Hindlimb muscle (tissue), 1 donor: ENCODE measurements at regions not wholly inside any gene's neighbourhood (a gene's known extent, or its start where the extent isn't known, plus 50 kb on each side); places are given as distances from the start of the nearest gene placed in this dataset.
"Not testable (repeated sequence)": the region's sequence is repeated elsewhere in the genome, so short reads cannot be mapped to it uniquely, and the experiment has no call there.

Experiments
- DNase-seq: peaks from one replicate; pipeline ENCODE4 v3.0.0-alpha.2; 2013

DNA sequence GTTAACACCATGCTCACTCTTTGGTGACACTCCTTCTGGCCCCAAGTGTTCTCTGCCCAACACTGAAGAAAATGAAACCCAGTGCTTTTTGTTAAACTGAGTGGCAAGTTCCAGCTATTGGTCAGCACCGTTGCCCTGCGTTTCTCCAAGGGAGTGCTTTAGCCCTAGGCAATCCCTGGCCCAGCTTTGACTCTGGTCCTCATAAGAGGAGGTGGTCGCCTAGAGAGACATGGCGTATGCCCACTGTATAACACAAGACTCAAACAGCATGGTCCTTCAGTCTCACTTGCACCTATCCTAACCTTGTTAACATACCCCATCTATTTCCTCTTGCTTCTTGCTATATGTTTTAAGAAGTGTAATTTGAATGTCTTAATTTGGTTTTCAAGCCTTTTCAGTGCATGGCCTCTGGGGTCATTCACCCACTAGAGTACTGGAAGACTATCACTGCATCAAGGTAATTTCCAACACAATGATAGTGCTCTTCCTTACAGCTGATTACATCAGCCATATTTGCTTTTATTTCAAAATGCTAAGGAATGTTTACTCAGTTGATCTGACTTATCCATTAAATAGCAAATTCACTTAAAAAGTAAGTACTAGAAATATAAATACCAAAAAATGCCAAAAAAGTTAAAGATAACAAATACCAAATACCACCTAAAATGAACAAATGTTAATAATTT, 190.5 kb upstream of the SOX21 start:
- DNase-seq = no peak

- no peak for DNase-seq
Observed at GRCh38 chr13:94901070-94901469, 188.7 kb upstream of the SOX21 start.

GRCh38 chr13:94896719-94897317, 184.5 kb upstream of the SOX21 start:
- no peak for DNase-seq

- no peak for DNase-seq
Observed at GRCh38 chr13:94896238-94896637, 183.9 kb upstream of the SOX21 start.

GRCh38 chr13:94886191-94886590, 173.8 kb upstream of the SOX21 start:
- DNase-seq = no peak

- DNase-seq = no peak
Observed at GRCh38 chr13:94880463-94880862, 168.1 kb upstream of the SOX21 start.

DNA sequence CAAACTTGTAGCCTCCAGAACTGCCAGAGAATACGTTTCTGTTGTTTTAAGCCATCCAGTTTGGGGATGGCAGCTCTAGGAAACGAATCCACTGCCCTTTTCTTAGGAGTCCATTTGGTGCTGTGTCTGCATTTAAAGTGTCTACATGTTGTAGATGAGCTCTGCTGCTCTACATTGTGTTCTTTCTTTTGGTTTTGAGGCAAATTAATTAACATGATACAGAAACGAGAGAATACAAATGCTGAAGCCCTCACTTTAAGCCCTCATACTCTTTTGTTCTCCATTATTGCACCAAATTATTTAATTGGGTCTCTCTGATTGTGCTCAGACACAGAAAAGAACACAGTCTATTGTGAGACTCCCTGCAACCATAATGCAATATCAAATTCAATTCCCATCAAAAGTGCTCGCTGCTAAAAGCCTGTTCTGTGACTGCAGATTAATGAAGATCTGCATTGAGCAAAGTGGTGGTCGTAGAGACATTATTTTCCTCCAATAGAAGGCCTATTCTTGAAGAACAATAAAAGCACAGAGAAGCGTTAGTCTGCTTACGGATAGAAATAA, 166.3 kb upstream of the SOX21 start:
- DNase-seq = no peak

GRCh38 chr13:94864474-94864873, 152.1 kb upstream of the SOX21 start:
- no peak for DNase-seq

DNA sequence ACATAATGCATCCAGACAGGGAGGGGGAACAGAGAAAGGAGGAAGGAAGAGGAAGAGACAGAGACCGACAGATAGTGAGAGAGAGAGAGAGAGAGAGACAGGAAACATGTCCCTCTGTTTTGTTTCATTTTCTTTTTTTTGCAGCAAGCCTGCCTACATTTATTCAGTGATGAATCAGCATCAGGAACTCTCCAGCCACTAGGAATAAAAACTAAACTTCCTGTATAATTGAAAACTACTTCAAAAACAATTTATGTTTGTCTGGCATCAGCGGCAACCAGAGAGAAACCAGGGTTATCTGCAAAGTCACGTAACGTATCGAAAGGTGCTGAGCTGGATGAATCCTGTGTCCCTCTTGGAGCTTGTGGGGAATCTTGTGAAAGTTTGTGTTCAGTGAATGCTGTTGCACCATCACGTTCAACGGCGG, 148.6 kb upstream of the SOX21 start:
- DNase-seq = no peak

- DNase-seq = no peak
Observed at GRCh38 chr13:94859811-94860210, 147.5 kb upstream of the SOX21 start.

DNA sequence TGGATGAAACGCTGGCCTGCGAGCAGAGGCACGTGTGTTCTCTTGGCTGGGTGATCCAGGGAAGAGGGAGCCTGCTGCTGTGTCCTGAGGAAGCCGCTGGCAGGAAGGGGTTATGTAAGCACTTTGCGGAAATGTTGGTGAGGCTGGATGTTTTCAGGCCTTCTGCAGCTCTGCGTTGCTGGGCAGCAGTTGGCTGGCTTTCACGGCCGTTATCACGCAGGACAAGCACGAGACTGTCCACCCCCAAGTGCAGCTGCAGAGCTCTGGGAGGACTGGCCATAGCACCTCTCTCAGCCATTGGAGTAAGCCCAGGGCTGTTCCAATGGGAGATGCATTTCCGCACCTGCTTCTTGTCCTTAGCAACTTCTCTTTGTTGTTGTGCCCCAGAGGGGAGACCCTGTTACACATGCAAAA, 146.9 kb upstream of the SOX21 start:
- peak; percentile 34 for DNase-seq

- no peak for DNase-seq
Observed at GRCh38 chr13:94858856-94859255, 146.5 kb upstream of the SOX21 start.

GRCh38 chr13:94854688-94855087, 142.3 kb upstream of the SOX21 start:
- no peak for DNase-seq

- DNase-seq = no peak
Observed at GRCh38 chr13:94851576-94851975, 139.2 kb upstream of the SOX21 start.

DNA sequence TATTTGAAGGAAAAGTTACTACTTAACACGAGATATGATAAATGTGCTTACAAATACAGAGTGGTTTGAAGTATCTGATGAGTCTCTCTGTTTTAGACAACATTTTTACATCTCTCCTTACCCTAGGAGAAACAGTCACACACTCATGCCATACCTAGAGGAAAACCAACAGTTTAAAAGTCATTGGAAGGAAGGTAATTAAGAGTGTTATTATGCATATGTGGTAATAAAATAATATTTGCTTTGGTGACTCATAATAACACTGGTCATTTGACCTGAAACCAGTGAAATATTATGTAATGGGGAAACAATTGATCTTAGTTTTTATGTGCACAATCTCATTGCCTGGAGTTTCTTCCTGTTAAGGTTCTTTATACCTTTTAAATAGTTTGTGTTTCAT, 136.9 kb upstream of the SOX21 start:
- DNase-seq = no peak

DNA sequence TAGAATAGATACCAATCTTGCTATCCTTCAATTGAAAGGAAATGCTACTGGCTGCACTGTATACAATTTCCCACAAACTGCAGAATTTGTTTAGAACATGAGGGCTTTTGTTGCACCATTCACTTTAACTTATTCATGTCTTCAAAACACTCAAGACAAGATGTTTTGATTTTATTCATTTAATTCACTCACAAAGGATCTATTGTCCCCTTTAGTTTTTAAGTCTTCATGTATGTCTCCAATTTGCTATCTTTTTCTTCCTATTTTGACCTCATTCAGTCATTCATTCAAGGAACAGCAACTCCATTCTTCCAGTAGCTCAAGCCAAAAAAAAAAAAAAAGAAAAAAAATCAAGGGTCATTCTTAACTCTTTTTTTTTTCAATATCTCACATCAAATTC, 130.6 kb upstream of the SOX21 start:
- DNase-seq = no peak

DNA sequence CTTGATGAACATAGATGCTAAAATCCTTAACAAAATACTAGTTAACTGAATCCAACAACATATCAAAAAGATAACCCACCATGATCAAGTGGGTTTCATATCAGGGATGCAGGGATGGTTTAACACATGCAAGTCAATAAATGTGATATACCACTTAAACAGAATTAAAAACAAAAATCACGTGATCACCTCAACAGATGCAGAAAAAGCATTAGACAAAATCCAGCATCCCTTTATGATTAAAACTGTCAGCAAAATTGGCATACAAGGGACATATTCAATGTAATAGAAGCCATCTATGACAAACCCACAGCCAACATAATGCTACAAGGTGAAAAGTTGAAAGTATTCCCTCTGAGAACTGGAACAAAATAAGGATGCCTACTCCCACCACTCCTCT, 124.7 kb upstream of the SOX21 start:
- not testable (repeated sequence) for DNase-seq

DNA sequence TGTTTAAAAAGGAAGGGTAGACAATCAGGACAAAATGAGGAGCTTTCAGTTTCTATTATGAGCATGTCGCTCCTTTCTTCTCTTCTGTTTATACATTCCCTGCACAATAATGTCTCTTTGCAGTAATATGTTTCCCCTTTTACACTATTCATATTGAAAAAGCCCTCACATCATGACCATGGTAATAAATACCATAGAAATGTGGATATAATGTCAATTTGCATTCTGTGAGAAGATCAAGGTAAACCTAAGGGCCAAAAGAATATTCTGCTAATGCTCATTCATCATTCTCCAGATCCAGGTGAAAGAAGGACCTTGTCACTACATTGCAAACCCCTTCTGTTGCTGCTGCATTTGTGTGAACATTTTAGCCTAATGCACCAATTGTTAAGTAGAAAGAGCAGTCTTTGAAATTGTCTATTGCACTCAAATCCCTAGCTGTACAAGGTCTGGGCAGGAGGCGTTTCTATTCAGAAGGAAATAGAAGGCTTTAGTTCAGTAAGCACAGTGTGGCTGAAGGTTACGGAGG, 117.6 kb upstream of the SOX21 start:
- DNase-seq = no peak

DNA sequence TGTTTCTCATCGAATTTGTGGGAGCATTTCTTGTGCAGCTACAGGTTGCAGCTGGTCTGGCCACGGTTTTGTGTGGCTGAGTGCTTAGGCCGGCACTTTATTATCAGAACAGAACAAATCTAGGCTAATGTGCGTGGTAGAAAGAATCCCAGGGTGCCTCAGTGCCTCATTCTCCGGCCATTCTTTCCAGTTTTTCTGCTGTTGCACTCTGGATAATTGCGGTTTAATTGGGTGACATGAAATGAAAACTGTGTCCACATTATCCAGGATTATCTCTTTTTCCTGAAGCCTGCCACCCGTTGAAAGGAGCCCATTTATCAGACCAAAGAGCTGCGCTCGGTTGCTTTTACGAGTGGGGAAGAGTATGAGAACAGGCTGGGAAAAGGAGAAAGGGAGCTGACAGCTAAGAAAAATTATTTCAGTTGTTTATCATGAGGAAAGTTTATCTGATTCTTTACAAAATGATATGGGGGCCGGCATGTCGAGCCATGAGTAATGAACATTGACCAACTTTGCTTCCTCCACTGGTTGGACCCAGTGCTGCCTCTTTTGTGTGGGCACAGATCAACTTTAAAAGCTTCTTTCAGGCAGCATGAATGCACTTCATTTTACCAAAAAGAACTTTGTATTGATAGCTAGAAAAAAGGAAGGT, 117.0 kb upstream of the SOX21 start:
- DNase-seq = no peak

DNA sequence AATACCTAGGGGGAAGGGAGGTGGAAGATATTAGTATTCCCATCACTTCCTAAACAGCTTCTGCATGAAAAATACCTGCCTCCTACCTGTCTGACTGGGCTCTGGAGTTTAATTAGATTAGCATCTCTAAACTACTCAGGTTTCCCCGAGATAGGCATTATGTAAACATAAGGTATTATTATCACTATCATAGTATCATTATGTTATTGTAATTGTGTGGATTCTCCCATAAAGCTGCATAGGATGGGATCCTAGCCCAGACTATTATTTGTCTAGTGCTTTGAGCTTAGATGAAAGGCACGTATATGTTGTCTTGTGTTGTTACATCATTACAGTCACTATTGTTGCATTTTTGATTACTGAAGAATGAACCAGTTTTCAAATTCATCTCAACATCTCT, 115.2 kb upstream of the SOX21 start:
- no peak for DNase-seq

DNA sequence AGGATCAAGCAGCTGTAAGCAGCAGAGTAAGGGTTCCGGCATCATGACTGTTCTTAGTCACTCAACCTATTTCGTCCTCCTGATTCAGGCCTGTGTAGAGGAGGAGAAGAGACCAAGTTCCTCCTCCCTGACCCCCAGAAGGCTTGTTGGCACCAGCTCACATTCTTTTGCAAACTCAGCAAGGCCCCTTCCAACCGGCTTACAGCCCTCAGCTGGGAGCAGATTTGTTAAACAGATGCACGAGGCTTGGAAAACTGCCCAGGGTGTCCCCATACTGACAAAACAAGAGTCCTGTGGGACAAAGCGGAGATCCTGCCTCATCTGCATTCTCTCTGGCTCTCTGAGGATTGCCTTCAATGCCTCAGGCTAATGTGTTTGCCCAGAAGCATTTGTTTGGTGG, 113.2 kb upstream of the SOX21 start:
- DNase-seq = peak; percentile 51

DNA sequence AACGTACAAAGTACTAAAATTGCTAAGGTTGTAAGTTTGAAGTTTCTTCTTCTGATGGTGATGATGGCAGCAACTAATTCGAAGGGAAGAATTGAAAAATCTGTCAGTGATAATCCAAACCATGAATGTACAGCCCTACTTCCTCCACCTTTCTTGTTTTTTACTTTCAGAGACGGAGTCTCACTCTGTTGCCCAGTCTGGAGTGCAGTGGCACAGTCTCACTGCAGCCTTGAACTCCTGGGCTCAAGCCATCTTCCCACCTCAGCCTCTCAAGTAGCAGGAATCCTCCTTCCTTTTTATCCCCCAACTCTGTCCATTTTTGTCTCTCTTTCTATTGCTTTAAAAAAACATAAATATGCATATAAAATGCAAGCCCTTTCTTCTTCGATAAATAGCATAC, 112.3 kb upstream of the SOX21 start:
- no peak for DNase-seq

DNA sequence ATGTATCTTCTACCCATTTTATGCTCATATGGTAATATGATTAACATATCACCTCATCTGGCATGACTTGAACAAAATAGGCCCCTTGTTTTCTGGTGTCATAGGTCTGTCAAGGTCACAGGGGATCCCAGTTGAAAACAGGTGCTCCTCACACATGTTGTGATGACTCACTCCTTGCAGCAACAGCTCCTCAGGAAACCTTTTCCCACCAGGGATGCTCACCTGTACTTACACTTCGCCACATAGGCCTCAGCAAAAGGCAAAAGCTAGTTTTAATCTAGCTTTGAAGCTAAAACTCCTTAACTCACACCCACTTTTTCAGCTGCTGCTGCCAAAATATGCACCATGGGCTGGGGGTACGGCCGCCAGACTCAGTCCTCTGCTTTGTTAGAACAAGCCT, 110.0 kb upstream of the SOX21 start:
- DNase-seq = no peak

- DNase-seq = no peak
Observed at GRCh38 chr13:94816256-94816655, 103.9 kb upstream of the SOX21 start.
